Gastrocnemius medialis (tissue), 4 donors: ENCODE measurements at regions not wholly inside any gene's neighbourhood (a gene's known extent, or its start where the extent isn't known, plus 50 kb on each side); places are given as distances from the start of the nearest gene placed in this dataset.

Experiments
- CTCF ChIP-seq, 5 experiments: fragments of 450-650 bp in 3 of 5; fragments of 200-600 bp in 2 of 5; sonication (generic) in 2 of 5; IDR thresholded peaks in 4 of 5; conservative IDR thresholded peaks in 1 of 5; 1 replicate in 4 of 5; 2 replicates in 1 of 5; pipeline ENCODE4 v1.5.1; 2016 to 2019; ENCODE audit warnings: antibody characterized with exemption in 5 of 5, mild to moderate bottlenecking in 3 of 5, moderate library complexity in 3 of 5
- POLR2A ChIP-seq, 2 donors: fragments of 450-650 bp; IDR thresholded peaks; one replicate each; pipeline ENCODE4 v1.6.1; 2017; ENCODE audit warnings: antibody characterized with exemption in 2 of 2, mild to moderate bottlenecking in 2 of 2, moderate library complexity in 2 of 2

DNA sequence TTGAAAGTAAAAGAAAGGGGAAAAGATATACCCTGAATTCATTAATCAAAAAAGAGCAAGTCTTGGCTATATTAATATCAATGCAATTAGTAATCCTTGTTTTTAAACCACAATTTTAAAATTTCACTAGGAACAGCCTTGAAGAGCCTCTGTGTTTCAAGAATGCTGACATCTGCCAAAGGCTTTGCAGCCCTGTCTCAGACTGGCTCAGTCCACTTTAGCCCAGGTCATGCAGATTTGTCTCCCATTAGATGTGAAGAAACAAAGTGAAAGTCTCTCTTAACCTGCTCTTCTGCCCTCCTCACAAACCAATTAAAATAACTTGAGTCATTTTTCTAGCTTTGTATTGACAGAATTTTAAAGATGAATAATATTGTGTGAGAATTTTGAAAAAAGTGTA, 102.7 kb upstream of the CARMIL1 start:
- TF ChIP-seq POLR2A (IDR thresholded peaks at IDR 0.05) (no peak), CTCF (IDR thresholded peaks at IDR 0.05 in 4 of 5, conservative IDR thresholded peaks at IDR 0.05 in 1 of 5) (no peak)
